ENCODE measurements at regions not wholly inside any gene's neighbourhood (a gene's known extent, or its start where the extent isn't known, plus 50 kb on each side); places are given as distances from the start of the nearest gene placed in this dataset.

DNA sequence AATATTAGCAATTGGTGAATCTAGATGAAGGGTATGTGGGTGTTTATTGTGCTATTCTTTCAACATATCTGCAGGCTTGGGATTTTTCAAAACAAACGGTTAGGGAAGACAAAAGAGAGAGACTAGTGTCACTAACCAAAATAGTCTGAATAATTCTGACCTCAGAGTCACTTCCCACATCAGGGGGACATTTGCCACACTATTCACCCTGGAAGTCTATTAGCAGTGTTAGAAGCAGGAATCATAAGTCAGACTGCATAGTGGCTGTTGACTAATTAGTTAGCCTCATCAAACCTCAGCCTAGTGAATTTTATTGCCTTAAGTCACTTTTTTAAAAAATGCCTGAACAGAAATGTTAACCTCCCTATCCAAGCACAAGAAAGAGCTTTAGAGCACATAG lies 169.2 kb upstream of the RGMB start:
- no peaks in the 10 kb centered on the region for H3K27me3 ChIP-seq (ENCODE audit: control insufficient read depth, insufficient read depth, low read length)
- no peak overlapping the region for H3K9ac ChIP-seq (ENCODE audit: low read depth, low read length)
- no peaks in the 10 kb centered on the region for H3K9me3 ChIP-seq (replicated peaks; ENCODE audit: low read length)
- no peak overlapping the region for H3K4me3 ChIP-seq (ENCODE audit: low read length)
- H3K4me2 ChIP-seq (ENCODE audit: low read length): no peak overlapping the region
- H3K4me1 ChIP-seq (ENCODE audit: control insufficient read depth, insufficient read depth, low read length): peaks cover 11% of the 10 kb centered on the region
- H3K36me3 ChIP-seq (ENCODE audit: insufficient read depth, low read length): no peaks in the 10 kb centered on the region

DNA sequence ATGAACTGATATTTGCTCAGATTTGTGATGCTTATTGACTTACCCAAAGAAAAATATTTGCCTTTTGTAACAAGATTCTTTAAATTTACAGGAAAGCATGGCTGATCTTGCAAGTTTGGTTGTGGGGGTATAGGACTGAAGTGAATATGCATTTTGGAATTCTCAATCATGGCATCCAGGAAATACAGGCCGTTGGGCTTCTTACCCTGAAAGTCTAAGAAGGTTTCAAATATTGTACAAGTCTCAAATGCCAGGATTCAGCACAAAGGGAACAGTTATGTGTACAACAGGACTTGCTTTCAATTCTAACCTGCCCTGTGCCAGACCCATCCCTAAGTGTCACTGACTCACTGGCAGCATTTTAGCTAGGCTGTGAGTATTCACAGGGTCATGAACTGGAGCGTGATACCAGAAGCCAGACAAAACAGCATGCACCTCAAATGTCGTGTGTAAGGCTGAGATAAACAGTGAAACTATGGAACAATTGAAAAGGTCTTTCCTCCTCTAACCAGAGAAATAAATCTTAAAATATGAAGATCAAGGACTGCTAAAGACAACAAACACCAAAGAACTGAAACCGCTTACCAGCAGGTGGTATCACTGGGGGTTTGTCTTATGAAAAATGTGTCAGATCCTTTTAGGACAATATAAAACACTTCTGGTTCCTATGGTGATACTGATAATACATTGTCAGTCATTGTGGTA lies 168.6 kb upstream of the RGMB start:
- H3K9ac ChIP-seq (ENCODE audit: low read depth, low read length): no peak overlapping the region
- H3K36me3 ChIP-seq (ENCODE audit: insufficient read depth, low read length): no peaks in the 10 kb centered on the region
- H3K4me2 ChIP-seq (ENCODE audit: low read length): peak overlapping the region; percentile 11
- H3K27me3 ChIP-seq (ENCODE audit: control insufficient read depth, insufficient read depth, low read length): no peaks in the 10 kb centered on the region
- no peak overlapping the region for H3K4me3 ChIP-seq (ENCODE audit: low read length)
- H3K9me3 ChIP-seq (replicated peaks; ENCODE audit: low read length): no peaks in the 10 kb centered on the region
- H3K4me1 ChIP-seq (ENCODE audit: control insufficient read depth, insufficient read depth, low read length): peaks cover 11% of the 10 kb centered on the region

DNA sequence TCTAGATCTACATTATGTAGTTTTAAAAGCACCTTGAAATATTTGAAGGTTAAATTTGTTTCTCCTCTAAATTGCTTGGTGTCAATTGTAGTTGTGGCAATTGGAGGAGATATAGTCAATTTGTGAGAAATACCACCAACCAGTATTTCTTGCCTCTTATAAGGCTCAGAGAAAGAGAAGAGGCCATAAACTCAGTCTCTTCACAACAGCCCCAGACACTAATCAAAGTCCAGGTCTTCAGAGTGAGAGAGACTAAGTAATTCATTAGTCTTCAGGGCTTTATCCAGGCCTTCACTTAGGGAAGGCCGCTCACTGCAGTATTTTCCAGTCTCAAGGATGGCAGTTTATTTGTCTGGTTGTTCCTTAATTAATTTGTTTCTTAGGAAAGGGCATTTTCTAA lies 168.0 kb upstream of the RGMB start:
- no peak overlapping the region for H3K9ac ChIP-seq (ENCODE audit: low read depth, low read length)
- H3K4me3 ChIP-seq (ENCODE audit: low read length): no peak overlapping the region
- H3K36me3 ChIP-seq (ENCODE audit: insufficient read depth, low read length): no peaks in the 10 kb centered on the region

DNA sequence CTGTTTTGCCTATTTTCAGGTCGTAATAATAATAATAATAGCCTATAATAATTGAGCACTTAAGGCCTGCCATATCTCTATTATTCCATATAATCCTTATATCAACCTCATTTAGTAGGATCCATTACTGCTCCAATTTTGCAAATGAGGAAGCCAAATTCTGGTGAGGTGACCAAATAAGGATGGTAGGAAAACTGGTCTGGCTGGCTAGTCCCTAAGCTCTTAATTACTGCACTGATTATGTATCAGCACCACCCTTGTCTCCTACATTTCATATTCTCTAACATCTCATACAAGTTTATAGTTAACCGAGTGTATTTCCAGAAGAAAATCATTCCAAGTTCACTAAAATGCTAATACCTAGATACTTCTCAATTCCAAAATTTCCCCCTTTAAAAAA lies 166.5 kb upstream of the RGMB start:
- no peaks in the 10 kb centered on the region for H3K9me3 ChIP-seq (replicated peaks; ENCODE audit: low read length)
- no peaks in the 10 kb centered on the region for H3K27me3 ChIP-seq (ENCODE audit: control insufficient read depth, insufficient read depth, low read length)
- H3K4me3 ChIP-seq (ENCODE audit: low read length): no peak overlapping the region
- peaks cover 11% of the 10 kb centered on the region for H3K4me1 ChIP-seq (ENCODE audit: control insufficient read depth, insufficient read depth, low read length)
- H3K9ac ChIP-seq (ENCODE audit: low read depth, low read length): no peak overlapping the region
- H3K4me2 ChIP-seq (ENCODE audit: low read length): no peak overlapping the region
- no peaks in the 10 kb centered on the region for H3K36me3 ChIP-seq (ENCODE audit: insufficient read depth, low read length)

More for the DNA sequence above, 168.0 kb upstream of the RGMB start:
- H3K9me3 ChIP-seq (replicated peaks; ENCODE audit: low read length): no peaks in the 10 kb centered on the region
- no peak overlapping the region for H3K4me2 ChIP-seq (ENCODE audit: low read length)
- no peaks in the 10 kb centered on the region for H3K27me3 ChIP-seq (ENCODE audit: control insufficient read depth, insufficient read depth, low read length)
- H3K4me1 ChIP-seq (ENCODE audit: control insufficient read depth, insufficient read depth, low read length): peaks cover 11% of the 10 kb centered on the region

DNA sequence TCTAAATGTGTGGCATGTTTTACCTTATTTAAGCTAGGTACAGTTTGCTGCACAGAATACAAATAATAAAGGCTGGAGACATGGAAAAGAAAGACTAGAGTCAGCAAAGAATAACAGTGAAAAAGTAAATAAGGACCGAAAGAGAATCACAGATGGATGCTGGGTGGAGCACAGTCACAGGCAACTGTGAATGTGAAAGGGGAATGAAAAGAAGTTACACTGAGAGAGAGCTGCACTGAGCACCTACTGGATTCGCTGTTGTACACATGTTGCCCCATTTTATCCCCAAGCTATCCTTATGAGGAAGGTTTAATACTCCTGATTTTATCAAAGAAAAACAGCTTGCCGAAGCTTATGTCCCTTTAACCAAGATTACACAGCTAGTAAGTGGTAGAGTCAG lies 165.4 kb upstream of the RGMB start:
- Histone ChIP-seq H3K4me3 (ENCODE audit: low read length) (no peak overlapping the region), H3K27me3 (ENCODE audit: control insufficient read depth, insufficient read depth, low read length) (no peaks in the 10 kb centered on the region), H3K36me3 (ENCODE audit: insufficient read depth, low read length) (no peaks in the 10 kb centered on the region), H3K4me1 (ENCODE audit: control insufficient read depth, insufficient read depth, low read length) (peaks cover 11% of the 10 kb centered on the region), H3K4me2 (ENCODE audit: low read length) (no peak overlapping the region), H3K9ac (ENCODE audit: low read depth, low read length) (no peak overlapping the region), H3K9me3 (replicated peaks; ENCODE audit: low read length) (no peaks in the 10 kb centered on the region)

DNA sequence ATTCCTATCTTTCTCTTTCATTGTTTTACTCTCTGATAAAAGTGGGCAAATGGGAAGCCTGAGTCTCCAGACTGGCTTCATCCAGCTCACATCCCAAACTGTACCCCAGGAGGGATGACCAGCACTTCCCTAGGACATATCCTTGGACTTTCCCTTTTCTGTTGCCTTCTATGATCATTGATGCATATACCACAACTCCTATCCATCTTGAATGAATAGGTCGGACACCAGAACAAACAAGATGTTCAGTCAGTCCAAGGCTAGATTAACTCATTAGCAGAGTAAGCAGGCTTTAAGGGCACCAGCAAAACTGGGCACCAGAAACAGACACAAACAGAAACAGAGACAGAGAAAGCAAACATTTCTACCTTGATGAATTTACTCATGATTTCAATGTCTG lies 159.1 kb upstream of the RGMB start:
- no peaks in the 10 kb centered on the region for H3K36me3 ChIP-seq (ENCODE audit: insufficient read depth, low read length)
- H3K4me1 ChIP-seq (ENCODE audit: control insufficient read depth, insufficient read depth, low read length): no peaks in the 10 kb centered on the region
- no peaks in the 10 kb centered on the region for H3K27me3 ChIP-seq (ENCODE audit: control insufficient read depth, insufficient read depth, low read length)
- no peak overlapping the region for H3K9ac ChIP-seq (ENCODE audit: low read depth, low read length)
- H3K9me3 ChIP-seq (replicated peaks; ENCODE audit: low read length): no peaks in the 10 kb centered on the region
- H3K4me2 ChIP-seq (ENCODE audit: low read length): no peak overlapping the region
- no peak overlapping the region for H3K4me3 ChIP-seq (ENCODE audit: low read length)

DNA sequence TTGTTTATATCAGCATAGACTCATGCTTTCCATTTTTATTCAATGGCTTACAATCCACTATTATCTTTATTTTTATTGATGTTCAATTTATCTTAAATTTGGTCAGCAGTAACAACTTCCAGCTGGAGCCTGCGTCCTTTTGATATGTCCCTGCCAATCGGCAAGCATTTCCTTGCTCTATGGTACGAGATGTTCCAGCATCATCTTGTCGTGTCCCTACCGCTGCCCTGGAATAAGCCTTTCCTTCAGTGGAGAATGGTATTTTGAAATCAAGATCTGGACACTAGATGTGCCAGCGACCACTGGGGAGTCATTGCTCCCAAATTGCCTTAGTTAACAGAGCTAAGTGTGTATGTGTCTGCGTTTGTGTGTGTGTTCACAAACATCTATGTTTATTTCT lies 151.6 kb upstream of the RGMB start:
- no peak overlapping the region for H3K4me3 ChIP-seq (ENCODE audit: low read length)
- H3K36me3 ChIP-seq (ENCODE audit: insufficient read depth, low read length): no peaks in the 10 kb centered on the region
- no peak overlapping the region for H3K9ac ChIP-seq (ENCODE audit: low read depth, low read length)
- H3K9me3 ChIP-seq (replicated peaks; ENCODE audit: low read length): no peaks in the 10 kb centered on the region
- H3K4me2 ChIP-seq (ENCODE audit: low read length): no peak overlapping the region
- no peaks in the 10 kb centered on the region for H3K27me3 ChIP-seq (ENCODE audit: control insufficient read depth, insufficient read depth, low read length)
- H3K4me1 ChIP-seq (ENCODE audit: control insufficient read depth, insufficient read depth, low read length): no peaks in the 10 kb centered on the region

DNA sequence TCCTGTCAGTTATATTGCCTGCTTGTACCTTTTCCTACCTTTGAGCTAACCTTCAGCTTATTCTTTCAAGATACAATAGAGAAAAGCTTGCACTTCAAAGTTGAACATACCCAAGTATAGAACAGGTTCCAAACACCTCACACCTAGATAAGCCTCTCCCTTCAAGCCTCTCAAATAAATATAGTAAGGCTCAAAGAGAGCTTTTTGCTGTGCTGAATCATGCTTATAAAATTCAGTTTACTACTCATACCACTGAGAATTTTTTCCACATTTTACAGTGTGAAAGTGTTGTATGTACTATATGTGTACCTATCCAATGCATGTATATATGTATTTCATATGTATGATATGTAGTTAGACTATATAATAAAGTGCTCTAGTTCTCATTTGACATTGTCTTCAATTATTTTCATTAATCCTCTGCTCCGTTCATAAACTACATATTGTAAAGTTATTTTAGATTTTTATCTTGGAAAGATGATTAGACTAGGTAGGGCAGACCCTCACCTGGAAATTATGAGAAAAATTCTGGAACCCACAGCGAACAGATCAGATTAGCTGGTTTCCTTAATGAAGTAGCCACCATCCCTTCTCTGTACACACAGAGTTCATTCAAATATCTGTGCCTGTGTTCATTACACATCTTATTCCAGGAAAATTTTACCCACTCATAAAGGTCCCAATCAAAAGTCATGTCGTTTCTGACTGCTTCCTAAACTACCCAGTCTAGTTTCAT lies 149.2 kb upstream of the RGMB start:
- H3K9me3 ChIP-seq (replicated peaks; ENCODE audit: low read length): no peaks in the 10 kb centered on the region
- no peak overlapping the region for H3K4me3 ChIP-seq (ENCODE audit: low read length)
- H3K4me2 ChIP-seq (ENCODE audit: low read length): no peak overlapping the region
- no peaks in the 10 kb centered on the region for H3K27me3 ChIP-seq (ENCODE audit: control insufficient read depth, insufficient read depth, low read length)
- no peaks in the 10 kb centered on the region for H3K4me1 ChIP-seq (ENCODE audit: control insufficient read depth, insufficient read depth, low read length)
- H3K36me3 ChIP-seq (ENCODE audit: insufficient read depth, low read length): no peaks in the 10 kb centered on the region
- no peak overlapping the region for H3K9ac ChIP-seq (ENCODE audit: low read depth, low read length)

DNA sequence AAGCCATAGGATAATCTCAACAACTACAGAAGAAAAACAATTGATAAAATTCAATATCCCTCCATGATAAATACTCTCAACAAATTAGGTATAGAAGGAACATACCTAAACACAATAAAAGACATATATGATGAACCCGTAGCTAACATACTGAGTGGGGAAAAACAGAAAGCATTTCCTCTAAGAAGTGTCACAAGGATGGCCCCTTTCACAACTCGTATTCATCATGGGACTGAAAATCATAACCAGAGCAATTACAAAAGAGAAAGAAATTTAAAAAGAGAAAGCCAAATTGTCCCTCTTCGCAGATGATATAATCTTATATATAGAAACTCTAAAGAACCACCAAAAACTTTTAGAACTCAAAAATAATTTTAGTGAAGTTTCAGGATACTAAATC lies 146.3 kb upstream of the RGMB start:
- Histone ChIP-seq H3K4me2 (ENCODE audit: low read length) (no peak overlapping the region), H3K9ac (ENCODE audit: low read depth, low read length) (no peak overlapping the region), H3K27me3 (ENCODE audit: control insufficient read depth, insufficient read depth, low read length) (no peaks in the 10 kb centered on the region), H3K4me3 (ENCODE audit: low read length) (no peak overlapping the region), H3K4me1 (ENCODE audit: control insufficient read depth, insufficient read depth, low read length) (peaks cover 9% of the 10 kb centered on the region), H3K9me3 (replicated peaks; ENCODE audit: low read length) (no peaks in the 10 kb centered on the region), H3K36me3 (ENCODE audit: insufficient read depth, low read length) (no peaks in the 10 kb centered on the region)

DNA sequence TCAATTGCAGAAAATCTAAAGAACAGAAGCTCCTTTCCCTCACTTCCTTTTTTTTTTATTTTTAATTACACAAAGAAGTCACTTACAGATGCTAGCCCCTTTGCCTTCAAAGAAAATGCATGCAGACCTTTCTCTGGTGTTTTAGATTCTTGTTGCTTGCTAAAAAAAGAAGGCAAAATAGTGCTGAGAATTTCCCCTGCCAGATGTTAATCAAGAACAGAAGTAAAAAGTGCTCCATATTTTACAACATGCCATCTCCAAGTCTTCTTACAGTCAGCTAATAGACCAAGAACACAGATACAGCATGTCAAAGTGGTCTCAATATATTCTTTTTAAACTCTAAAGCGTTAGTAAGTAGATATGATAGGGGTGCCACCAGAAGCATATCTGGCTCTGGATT lies 142.8 kb upstream of the RGMB start:
- Histone ChIP-seq H3K4me3 (ENCODE audit: low read length) (no peak overlapping the region), H3K4me1 (ENCODE audit: control insufficient read depth, insufficient read depth, low read length) (peaks cover 21% of the 10 kb centered on the region), H3K36me3 (ENCODE audit: insufficient read depth, low read length) (no peaks in the 10 kb centered on the region), H3K9ac (ENCODE audit: low read depth, low read length) (no peak overlapping the region), H3K9me3 (replicated peaks; ENCODE audit: low read length) (no peaks in the 10 kb centered on the region), H3K4me2 (ENCODE audit: low read length) (no peak overlapping the region), H3K27me3 (ENCODE audit: control insufficient read depth, insufficient read depth, low read length) (no peaks in the 10 kb centered on the region)

DNA sequence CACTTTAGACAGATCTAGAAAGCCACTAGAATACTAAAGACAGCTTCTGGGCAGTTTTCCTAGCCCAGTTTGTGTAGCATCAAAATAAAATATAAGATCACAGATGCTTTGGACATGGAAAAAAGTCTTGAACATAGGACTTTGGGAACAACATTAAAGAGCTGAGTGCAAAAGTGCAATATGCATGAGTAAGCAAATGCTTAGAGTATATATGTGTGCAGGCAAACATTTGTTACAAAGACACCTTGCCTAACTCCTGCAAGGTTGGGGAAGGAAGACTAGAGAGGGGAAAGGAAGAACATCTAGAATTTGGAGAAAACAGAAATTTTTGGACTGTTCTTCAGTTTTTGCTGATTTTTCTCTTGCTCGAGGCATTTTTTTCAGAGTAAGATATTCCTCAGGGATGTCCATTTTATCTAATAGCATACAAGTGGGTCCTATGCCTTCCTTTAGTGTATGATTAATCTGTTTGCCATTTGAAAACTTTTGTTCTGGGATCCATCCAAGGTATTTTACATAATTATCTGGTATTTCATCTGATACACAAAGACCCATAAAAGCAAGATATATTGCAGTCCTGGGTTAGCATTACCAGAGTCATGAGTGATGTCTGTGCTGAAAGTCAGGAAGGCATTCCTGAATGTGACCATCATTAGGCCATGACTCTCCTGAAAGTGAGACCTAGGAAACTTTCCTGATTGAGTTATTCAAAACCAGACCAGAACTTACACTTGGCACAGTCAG lies 142.0 kb upstream of the RGMB start:
- Histone ChIP-seq H3K36me3 (ENCODE audit: insufficient read depth, low read length) (no peaks in the 10 kb centered on the region), H3K4me2 (ENCODE audit: low read length) (peak overlapping the region; percentile 55), H3K4me1 (ENCODE audit: control insufficient read depth, insufficient read depth, low read length) (peaks cover 26% of the 10 kb centered on the region), H3K4me3 (ENCODE audit: low read length) (peak overlapping the region; percentile 8), H3K27me3 (ENCODE audit: control insufficient read depth, insufficient read depth, low read length) (no peaks in the 10 kb centered on the region), H3K9ac (ENCODE audit: low read depth, low read length) (peak overlapping the region; percentile 47), H3K9me3 (replicated peaks; ENCODE audit: low read length) (no peaks in the 10 kb centered on the region)
